BJ (cell line): ENCODE measurements at regions not wholly inside any gene's neighbourhood (a gene's known extent, or its start where the extent isn't known, plus 50 kb on each side); places are given as distances from the start of the nearest gene placed in this dataset.

Experiments used
- CTCF ChIA-PET: fragments of 350-600 bp; formaldehyde crosslinking; extraction: SDS; loops from one replicate; lab custom pipeline; 2021; ENCODE audit warnings: antibody characterized with exemption, inconsistent platforms; lab: Yijun Ruan, JAX
- POLR2A ChIA-PET: fragments of 300-600 bp; sonication (Branson Sonifier 250); formaldehyde crosslinking; extraction: SDS; loops from one replicate; lab custom pipeline; 2021; ENCODE audit warnings: antibody characterized with exemption; lab: Charles Lee
- DNase-seq: peaks from one replicate; pipeline ENCODE4 v3.0.0-alpha.2; 2011; ENCODE audit warnings: low read depth
- H3K27me3 ChIP-seq: 2 replicates; pipeline ENCODE4 v1.6.0; 2011; ENCODE audit warnings: low read length; ENCODE audit not compliant: control insufficient read depth, insufficient read depth
- H3K36me3 ChIP-seq: 2 replicates; pipeline ENCODE4 v1.5.1; 2011; ENCODE audit warnings: low read length; ENCODE audit not compliant: control insufficient read depth, insufficient read depth
- H3K4me3 ChIP-seq: 2 replicates; pipeline ENCODE4 v1.5.1; 2011; ENCODE audit warnings: low read depth, mild to moderate bottlenecking, control low read depth, low read length
- TF ChIP-seq, protein P1 (sequence below): IDR thresholded peaks from 2 replicates; pipeline ENCODE4 v1.5.1; 2011; ENCODE audit warnings: low read depth, mild to moderate bottlenecking, control low read depth, inconsistent platforms, low read length, moderate library complexity; ENCODE audit not compliant: insufficient read depth

DNA sequence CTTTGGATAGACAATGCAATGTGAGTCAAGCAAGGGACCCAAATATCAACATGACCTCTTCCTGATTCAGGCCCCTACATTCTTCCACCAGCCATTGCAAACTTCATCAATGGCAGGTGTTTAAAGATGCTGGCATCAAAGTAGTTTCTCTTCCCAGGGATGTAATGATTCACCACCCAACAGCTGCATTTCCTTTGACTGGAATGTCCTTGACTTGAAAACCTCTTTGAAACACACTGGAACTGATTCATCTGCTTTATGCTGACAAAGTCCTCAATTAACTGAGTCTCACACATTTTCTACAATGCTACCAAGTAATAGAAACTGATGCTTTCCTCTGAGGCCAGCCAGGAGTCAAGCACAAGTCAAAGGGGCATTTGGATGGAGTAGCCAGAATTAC, 385.5 kb downstream of the GBE1 start:
- Histone ChIP-seq H3K27me3 (0 out of 2 replicates have a peak, but pooled peaks cover 2% of the 10 kb centered on the region), H3K4me3 (no peak overlapping the region), H3K36me3 (no peaks in the 10 kb centered on the region)
- TF ChIP-seq, protein P1, sequence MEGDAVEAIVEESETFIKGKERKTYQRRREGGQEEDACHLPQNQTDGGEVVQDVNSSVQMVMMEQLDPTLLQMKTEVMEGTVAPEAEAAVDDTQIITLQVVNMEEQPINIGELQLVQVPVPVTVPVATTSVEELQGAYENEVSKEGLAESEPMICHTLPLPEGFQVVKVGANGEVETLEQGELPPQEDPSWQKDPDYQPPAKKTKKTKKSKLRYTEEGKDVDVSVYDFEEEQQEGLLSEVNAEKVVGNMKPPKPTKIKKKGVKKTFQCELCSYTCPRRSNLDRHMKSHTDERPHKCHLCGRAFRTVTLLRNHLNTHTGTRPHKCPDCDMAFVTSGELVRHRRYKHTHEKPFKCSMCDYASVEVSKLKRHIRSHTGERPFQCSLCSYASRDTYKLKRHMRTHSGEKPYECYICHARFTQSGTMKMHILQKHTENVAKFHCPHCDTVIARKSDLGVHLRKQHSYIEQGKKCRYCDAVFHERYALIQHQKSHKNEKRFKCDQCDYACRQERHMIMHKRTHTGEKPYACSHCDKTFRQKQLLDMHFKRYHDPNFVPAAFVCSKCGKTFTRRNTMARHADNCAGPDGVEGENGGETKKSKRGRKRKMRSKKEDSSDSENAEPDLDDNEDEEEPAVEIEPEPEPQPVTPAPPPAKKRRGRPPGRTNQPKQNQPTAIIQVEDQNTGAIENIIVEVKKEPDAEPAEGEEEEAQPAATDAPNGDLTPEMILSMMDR = no peak
- CTCF ChIA-PET = no interaction called here
- no peak for DNase-seq
- POLR2A ChIA-PET = no interaction called here

DNA sequence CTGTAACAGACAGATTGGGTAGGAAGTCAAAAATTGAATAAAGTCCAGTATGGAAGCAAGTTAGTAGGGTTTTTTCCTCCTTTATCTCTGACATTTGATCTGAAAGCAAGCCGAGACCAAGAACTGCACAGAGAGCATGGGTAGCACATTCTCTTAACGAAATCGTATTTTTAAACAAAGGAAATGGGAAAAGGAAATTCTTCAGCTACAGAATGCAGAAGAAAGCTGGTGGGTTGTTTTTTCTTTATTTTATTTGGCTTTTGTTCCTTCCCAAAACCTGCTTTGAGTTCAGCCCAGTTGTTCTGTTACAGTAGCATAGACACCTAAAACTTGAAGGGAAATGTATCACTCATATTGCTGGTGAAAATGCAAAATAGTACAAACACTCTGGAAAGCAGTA, 397.0 kb downstream of the GBE1 start:
- H3K27me3 ChIP-seq = no peaks in the 10 kb centered on the region
- CTCF ChIA-PET = no interaction called here
- H3K4me3 ChIP-seq = no peak overlapping the region
- TF ChIP-seq, protein P1 = no peak
- POLR2A ChIA-PET = no interaction called here
- H3K36me3 ChIP-seq = no peaks in the 10 kb centered on the region
- DNase-seq = no peak

DNA sequence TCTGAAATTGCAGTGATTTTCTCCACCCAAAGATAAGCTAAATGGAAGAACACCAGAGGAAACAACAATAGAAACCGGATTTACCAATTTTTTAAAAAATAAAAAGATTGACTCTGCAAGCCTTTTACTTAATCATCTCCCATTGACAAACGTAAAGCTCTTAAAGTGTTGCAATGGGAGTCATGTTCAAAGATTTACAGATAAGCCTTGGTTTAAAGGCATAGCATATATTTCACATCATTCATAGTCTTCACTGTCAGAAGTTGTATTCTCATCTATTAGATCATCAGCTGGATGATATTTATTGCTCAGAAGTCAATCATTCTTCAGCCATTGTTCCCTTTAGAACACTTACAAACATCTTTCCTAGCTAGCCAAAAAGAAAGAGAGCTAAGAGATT, 397.6 kb downstream of the GBE1 start:
- no peak for DNase-seq

DNA sequence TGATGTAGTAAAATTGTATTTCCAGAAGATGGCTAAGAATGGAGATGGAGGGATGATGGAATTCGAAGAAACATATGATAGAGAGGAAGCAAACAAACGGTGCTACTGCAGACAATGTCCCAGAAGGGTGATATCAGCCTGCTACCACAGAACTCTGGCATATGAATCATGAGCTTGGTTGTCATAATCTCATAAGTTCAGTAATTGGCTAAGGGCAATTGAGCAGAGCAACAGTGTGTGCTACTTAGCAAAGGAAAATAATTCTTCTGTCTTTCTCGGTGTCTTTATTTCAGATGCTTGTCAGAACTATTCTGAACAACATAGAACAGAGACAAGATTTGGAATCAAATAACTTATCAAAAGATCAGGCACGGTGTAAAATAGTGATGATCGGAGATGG, 407.3 kb downstream of the GBE1 start:
- Histone ChIP-seq H3K36me3 (no peaks in the 10 kb centered on the region), H3K4me3 (no peak overlapping the region), H3K27me3 (no peaks in the 10 kb centered on the region)
- DNase-seq = no peak
- TF ChIP-seq, protein P1 = no peak
- POLR2A ChIA-PET = no interaction called here
- CTCF ChIA-PET = no interaction called here

More for the DNA sequence above, 397.6 kb downstream of the GBE1 start:
- CTCF ChIA-PET = no interaction called here
- no peak overlapping the region for H3K4me3 ChIP-seq
- no peaks in the 10 kb centered on the region for H3K27me3 ChIP-seq
- H3K36me3 ChIP-seq = no peaks in the 10 kb centered on the region
- POLR2A ChIA-PET = no interaction called here
- TF ChIP-seq, protein P1 = no peak

DNA sequence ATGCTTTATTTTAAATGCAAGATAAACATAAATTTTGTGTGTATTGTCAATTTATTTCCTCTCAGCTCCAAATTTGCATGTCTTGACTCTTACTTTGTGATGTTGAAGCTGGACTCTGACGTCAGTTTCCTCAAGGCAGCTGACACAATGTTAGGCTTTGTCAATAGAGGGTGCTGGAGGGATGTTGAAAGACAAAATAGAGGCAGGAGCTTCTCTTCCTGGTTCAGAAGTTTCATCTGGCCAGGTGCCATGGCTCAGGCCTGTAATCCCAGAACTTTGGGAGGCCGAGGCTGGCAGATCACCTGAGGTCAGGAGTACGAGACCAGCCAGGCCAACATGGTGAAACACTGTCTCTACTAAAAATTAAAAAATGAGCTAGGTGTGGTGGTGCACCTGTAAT, 408.6 kb downstream of the GBE1 start:
- TF ChIP-seq, protein P1 = no peak
- DNase-seq = no peak
- Histone ChIP-seq H3K36me3 (no peaks in the 10 kb centered on the region), H3K4me3 (no peak overlapping the region), H3K27me3 (no peaks in the 10 kb centered on the region)
- ChIA-PET CTCF (interaction anchor here (1.0 kb wide), 1 partner anchor 51 kb away, joined by 3 read pairs; no protein-coding TSS in a partner anchor), POLR2A (no interaction called here)
